ENCODE measurements at regions not wholly inside any gene's neighbourhood (a gene's known extent, or its start where the extent isn't known, plus 50 kb on each side); places are given as distances from the start of the nearest gene placed in this dataset.
"Not testable (repeated sequence)": the region's sequence is repeated elsewhere in the genome, so short reads cannot be mapped to it uniquely, and the experiment has no call there.

DNA sequence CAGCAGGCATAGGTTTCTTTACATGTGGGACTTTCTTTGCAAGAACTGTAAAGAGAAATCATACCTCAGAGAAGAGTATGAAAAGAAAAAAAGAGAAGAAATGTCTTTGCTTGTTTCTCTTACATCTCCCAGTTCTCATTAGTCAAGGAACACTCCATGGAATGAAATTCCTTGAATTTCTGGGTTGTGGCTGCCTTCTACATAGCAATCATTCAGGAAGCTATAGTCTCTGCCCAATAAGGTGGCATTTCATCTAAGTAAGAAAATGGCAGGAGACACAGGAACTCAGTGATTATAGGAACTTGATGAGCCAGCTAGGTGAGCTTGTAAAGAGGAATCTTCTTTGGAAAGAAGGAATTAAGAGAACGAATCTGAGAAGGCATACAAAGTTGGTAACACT lies 197.0 kb upstream of the FKBP1C start:
- no peaks in the 10 kb centered on the region for H3K27me3 Mint-ChIP-seq (ENCODE audit: insufficient read depth)
- TF ChIP-seq, protein P1, sequence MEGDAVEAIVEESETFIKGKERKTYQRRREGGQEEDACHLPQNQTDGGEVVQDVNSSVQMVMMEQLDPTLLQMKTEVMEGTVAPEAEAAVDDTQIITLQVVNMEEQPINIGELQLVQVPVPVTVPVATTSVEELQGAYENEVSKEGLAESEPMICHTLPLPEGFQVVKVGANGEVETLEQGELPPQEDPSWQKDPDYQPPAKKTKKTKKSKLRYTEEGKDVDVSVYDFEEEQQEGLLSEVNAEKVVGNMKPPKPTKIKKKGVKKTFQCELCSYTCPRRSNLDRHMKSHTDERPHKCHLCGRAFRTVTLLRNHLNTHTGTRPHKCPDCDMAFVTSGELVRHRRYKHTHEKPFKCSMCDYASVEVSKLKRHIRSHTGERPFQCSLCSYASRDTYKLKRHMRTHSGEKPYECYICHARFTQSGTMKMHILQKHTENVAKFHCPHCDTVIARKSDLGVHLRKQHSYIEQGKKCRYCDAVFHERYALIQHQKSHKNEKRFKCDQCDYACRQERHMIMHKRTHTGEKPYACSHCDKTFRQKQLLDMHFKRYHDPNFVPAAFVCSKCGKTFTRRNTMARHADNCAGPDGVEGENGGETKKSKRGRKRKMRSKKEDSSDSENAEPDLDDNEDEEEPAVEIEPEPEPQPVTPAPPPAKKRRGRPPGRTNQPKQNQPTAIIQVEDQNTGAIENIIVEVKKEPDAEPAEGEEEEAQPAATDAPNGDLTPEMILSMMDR (IDR thresholded peaks at IDR 0.05) = no peak
- H3K9me3 Mint-ChIP-seq = peaks cover 8% of the 10 kb centered on the region
- DNase-seq = no peak
- H3K36me3 Mint-ChIP-seq (ENCODE audit: low read depth) = no peaks in the 10 kb centered on the region
- H3K4me1 Mint-ChIP-seq (ENCODE audit: low read depth) = no peaks in the 10 kb centered on the region
- no peak overlapping the region for H3K27ac Mint-ChIP-seq
- H3K4me3 Mint-ChIP-seq = no peak overlapping the region

DNA sequence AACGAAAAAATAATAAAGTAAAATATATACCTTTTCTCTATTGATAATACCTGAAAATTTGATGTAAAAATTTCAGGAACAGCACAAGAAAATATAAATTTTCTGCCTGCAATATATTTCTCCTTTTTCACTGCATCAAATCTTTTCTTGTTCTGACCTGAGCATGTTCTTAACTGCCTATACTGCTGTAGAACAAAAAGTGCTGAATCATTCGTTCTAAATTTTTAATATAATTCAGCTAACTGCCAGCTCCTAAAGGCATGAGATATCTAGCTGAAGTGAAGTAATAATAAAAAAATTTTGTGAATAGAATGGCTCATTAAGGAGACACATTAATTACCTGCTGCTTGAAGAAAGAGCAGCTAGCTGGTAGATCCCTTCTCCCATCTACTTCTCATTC lies 188.6 kb upstream of the FKBP1C start:
- Mint-ChIP-seq H3K4me3 (no peak overlapping the region), H3K27ac (no peak overlapping the region), H3K36me3 (ENCODE audit: low read depth) (no peaks in the 10 kb centered on the region), H3K27me3 (ENCODE audit: insufficient read depth) (no peaks in the 10 kb centered on the region), H3K4me1 (ENCODE audit: low read depth) (no peaks in the 10 kb centered on the region), H3K9me3 (peaks cover 19% of the 10 kb centered on the region)
- TF ChIP-seq, protein P1 (IDR thresholded peaks at IDR 0.05) = no peak
- no peak for DNase-seq

DNA sequence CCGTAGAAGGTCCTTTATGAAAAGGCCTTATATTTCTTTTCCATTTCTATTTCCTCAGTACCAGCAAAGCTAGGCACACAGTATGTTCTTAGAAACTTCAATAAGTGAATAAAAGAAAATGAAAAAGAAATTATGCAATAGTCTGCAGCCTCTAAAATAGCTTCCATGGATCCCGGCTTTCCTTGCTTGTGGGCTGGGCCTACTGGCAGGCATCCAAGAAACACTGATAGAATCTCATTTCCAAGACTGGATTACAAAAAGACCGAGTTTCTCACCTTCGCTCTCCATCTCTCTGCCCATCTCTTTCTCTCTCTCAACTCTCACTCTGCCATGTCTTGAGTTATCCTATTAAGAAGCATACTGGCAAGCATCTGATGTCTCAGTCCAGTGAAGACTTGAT lies 187.5 kb upstream of the FKBP1C start:
- TF ChIP-seq, protein P1 (IDR thresholded peaks at IDR 0.05) = no peak
- no peak for DNase-seq
- Mint-ChIP-seq H3K9me3 (peaks cover 19% of the 10 kb centered on the region), H3K27me3 (ENCODE audit: insufficient read depth) (no peaks in the 10 kb centered on the region), H3K4me1 (ENCODE audit: low read depth) (no peaks in the 10 kb centered on the region), H3K4me3 (no peak overlapping the region), H3K27ac (no peak overlapping the region), H3K36me3 (ENCODE audit: low read depth) (no peaks in the 10 kb centered on the region)

DNA sequence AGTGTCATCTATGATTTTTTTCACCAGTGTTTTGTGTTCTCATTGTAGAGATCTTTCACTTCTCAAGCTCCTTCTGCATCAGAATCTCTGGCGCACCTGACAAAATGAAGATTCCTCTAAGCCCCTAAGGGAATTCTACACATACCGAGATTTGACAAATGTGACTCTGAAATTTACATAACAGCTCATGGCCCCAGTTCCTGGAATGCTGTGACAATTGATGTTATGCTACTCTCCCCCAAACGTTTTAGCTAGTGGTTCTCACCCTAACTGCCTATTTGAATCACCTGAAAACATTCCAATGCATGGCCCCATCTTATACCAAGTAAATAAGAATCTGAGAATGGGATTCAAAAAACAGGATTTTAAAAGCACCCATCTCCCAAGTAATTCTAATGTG lies 162.1 kb upstream of the FKBP1C start:
- TF ChIP-seq, protein P1 (IDR thresholded peaks at IDR 0.05) = no peak

DNA sequence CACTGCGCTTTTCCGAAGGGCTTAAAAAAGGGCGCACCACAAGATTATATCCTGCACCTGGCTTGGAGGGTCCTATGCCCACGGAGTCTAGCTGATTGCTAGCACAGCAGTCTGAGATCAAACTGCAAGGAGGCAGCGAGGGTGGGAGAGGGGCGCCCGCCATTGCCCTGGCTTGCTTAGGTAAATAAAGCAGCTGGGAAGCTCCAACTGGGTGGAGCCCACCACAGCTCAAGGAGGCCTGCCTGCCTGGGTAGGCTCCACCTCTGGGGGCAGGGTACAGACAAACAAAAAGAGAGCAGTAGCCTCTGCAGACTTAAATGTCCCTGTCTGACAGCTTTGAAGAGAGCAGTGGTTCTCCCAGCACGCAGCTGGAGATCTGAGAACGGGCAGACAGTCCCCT lies 158.1 kb upstream of the FKBP1C start:
- H3K4me1 Mint-ChIP-seq (ENCODE audit: low read depth); DNase-seq; H3K4me3 Mint-ChIP-seq; H3K27me3 Mint-ChIP-seq (ENCODE audit: insufficient read depth); H3K27ac Mint-ChIP-seq; H3K36me3 Mint-ChIP-seq (ENCODE audit: low read depth): not testable (repeated sequence)
- peaks cover 45% of the 10 kb centered on the region for H3K9me3 Mint-ChIP-seq

More for the DNA sequence above, 162.1 kb upstream of the FKBP1C start:
- H3K36me3 Mint-ChIP-seq (ENCODE audit: low read depth) = no peaks in the 10 kb centered on the region
- H3K9me3 Mint-ChIP-seq = peaks cover 34% of the 10 kb centered on the region
- no peak overlapping the region for H3K27ac Mint-ChIP-seq
- H3K4me1 Mint-ChIP-seq (ENCODE audit: low read depth) = no peaks in the 10 kb centered on the region
- no peaks in the 10 kb centered on the region; the same call in 1 of the 2 replicates for H3K27me3 Mint-ChIP-seq (ENCODE audit: insufficient read depth)
- no peak for DNase-seq
- no peak overlapping the region for H3K4me3 Mint-ChIP-seq

DNA sequence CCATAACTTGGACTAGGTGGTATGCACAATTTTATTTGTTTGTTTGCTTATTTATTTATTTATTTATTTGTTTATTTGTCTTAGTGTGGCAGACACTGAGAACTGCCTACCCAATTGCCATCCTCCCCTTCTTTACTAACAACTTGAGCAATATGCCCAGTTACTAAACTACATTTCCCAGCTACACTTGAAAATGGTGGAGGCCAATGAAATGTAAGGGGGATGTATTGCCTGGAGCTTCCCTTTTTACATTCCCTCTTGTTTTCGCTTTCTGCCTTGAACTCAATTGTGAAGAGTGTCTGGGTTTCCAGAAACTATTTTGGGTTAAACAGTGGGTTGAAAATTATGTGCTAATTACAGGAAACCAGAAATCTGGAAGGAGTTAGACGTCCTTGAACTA lies 152.7 kb upstream of the FKBP1C start:
- TF ChIP-seq, protein P1 (IDR thresholded peaks at IDR 0.05) = no peak
- H3K27me3 Mint-ChIP-seq (ENCODE audit: insufficient read depth) = no peaks in the 10 kb centered on the region
- no peak overlapping the region for H3K4me3 Mint-ChIP-seq
- H3K36me3 Mint-ChIP-seq (ENCODE audit: low read depth) = no peaks in the 10 kb centered on the region
- H3K9me3 Mint-ChIP-seq = peaks cover 30% of the 10 kb centered on the region
- H3K27ac Mint-ChIP-seq = no peak overlapping the region
- no peaks in the 10 kb centered on the region for H3K4me1 Mint-ChIP-seq (ENCODE audit: low read depth)
- DNase-seq = no peak

Measured in HFFc6 (cell line).